Erythroblast (primary cell): ENCODE measurements at regions not wholly inside any gene's neighbourhood (a gene's known extent, or its start where the extent isn't known, plus 50 kb on each side); places are given as distances from the start of the nearest gene placed in this dataset.

Experiments
- DNase-seq, 2 experiments: peaks; one replicate each; lab custom pipeline; 2025; lab: John Stamatoyannopoulos, UW
- GATA1 ChIP-seq: IDR thresholded peaks from 2 replicates; pipeline ENCODE4 v1.6.1; 2011; ENCODE audit warnings: low read depth, mild to moderate bottlenecking, control low read depth, low read length, moderate library complexity
- POLR2A ChIP-seq: IDR thresholded peaks from 2 replicates; pipeline ENCODE4 v1.6.1; 2011; ENCODE audit warnings: mild to moderate bottlenecking, low read length

- TF ChIP-seq GATA1 (no peak), POLR2A (no peak)
- DNase-seq: no peak
Observed at GRCh38 chr10:130737186-130737585, 574.3 kb downstream of the TCERG1L start.

GRCh38 chr10:130737621-130738020 lies 573.9 kb downstream of the TCERG1L start:
- TF ChIP-seq POLR2A (no peak), GATA1 (no peak)
- DNase-seq: peak in 1 of 2 experiments; percentile 2

GRCh38 chr10:130739016-130739756 lies 572.3 kb downstream of the TCERG1L start:
- TF ChIP-seq POLR2A (no peak), GATA1 (no peak)
- DNase-seq: no peak

- TF ChIP-seq POLR2A: no peak
- TF ChIP-seq GATA1: no peak
- no peak for DNase-seq
Observed at GRCh38 chr10:130739757-130740145, 571.8 kb downstream of the TCERG1L start.

- TF ChIP-seq POLR2A: no peak
- TF ChIP-seq GATA1: no peak
Observed at GRCh38 chr10:130740166-130740565, 571.4 kb downstream of the TCERG1L start.

GRCh38 chr10:130740915-130741750 lies 570.4 kb downstream of the TCERG1L start:
- TF ChIP-seq GATA1 (no peak), POLR2A (no peak)
- no peak for DNase-seq

More at GRCh38 chr10:130740166-130740565, 571.4 kb downstream of the TCERG1L start:
- DNase-seq: no peak

- no peak for DNase-seq
- no peak for TF ChIP-seq GATA1
Observed at GRCh38 chr10:130741901-130742855, 569.3 kb downstream of the TCERG1L start.

GRCh38 chr10:130742941-130743675 lies 568.4 kb downstream of the TCERG1L start:
- no peak for DNase-seq
- no peak for TF ChIP-seq GATA1
- TF ChIP-seq POLR2A: no peak

GRCh38 chr10:130743751-130744271 lies 567.7 kb downstream of the TCERG1L start:
- no peak for DNase-seq
- TF ChIP-seq GATA1 (no peak), POLR2A (no peak)

- TF ChIP-seq POLR2A: no peak
- no peak for TF ChIP-seq GATA1
- DNase-seq: no peak
Observed at GRCh38 chr10:130744631-130745030, 566.9 kb downstream of the TCERG1L start.

GRCh38 chr10:130745251-130745650 lies 566.3 kb downstream of the TCERG1L start:
- TF ChIP-seq GATA1: no peak
- no peak for TF ChIP-seq POLR2A
- DNase-seq: no peak

- DNase-seq: no peak
- no peak for TF ChIP-seq POLR2A
- no peak for TF ChIP-seq GATA1
Observed at GRCh38 chr10:130745821-130746220, 565.7 kb downstream of the TCERG1L start.
